Esophagus muscularis mucosa (tissue), 3 donors: ENCODE measurements at regions not wholly inside any gene's neighbourhood (a gene's known extent, or its start where the extent isn't known, plus 50 kb on each side); places are given as distances from the start of the nearest gene placed in this dataset.
"Not testable (repeated sequence)": the region's sequence is repeated elsewhere in the genome, so short reads cannot be mapped to it uniquely, and the experiment has no call there.

ENCODE experiments used
- POLR2A ChIP-seq: fragments of 450-650 bp; IDR thresholded peaks from one replicate; pipeline ENCODE4 v1.6.1; 2017; ENCODE audit warnings: antibody characterized with exemption, moderate library complexity, mild to moderate bottlenecking, low read depth
- POLR2AphosphoS5 ChIP-seq, 2 donors: sonication (generic); formaldehyde crosslinking; IDR thresholded peaks; one replicate each; pipeline ENCODE4 v1.6.1; 2017; ENCODE audit warnings: antibody characterized with exemption in 2 of 2
- TF ChIP-seq, protein P1 (sequence below), 3 experiments: fragments of 200-600 bp in 2 of 3; fragments of 450-650 bp in 1 of 3; sonication (generic) in 2 of 3; IDR thresholded peaks; one replicate each; pipeline ENCODE4 v1.5.1; 2017 to 2019; ENCODE audit warnings: antibody characterized with exemption in 3 of 3, mild to moderate bottlenecking in 2 of 3, moderate library complexity in 1 of 3

DNA sequence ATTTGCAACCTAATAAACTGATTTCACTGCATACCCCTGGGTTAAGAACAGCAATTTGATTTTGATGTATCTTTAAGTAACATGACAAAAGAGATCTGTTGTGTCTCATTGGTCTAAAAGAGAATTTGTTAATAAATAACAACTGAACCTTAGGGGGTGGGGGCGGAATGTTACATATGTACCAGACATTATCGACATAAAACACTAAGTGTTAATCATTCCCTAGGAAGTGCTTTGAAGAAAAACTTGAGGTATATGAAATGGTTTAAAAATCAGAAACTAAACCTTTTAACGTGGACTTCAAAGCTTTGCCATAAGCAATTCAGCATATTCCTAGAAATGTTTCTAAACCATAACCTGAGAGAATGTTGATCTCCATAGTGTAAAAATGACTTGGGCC is 88.5 kb upstream of the GPR89A start:
- TF ChIP-seq, protein P1, sequence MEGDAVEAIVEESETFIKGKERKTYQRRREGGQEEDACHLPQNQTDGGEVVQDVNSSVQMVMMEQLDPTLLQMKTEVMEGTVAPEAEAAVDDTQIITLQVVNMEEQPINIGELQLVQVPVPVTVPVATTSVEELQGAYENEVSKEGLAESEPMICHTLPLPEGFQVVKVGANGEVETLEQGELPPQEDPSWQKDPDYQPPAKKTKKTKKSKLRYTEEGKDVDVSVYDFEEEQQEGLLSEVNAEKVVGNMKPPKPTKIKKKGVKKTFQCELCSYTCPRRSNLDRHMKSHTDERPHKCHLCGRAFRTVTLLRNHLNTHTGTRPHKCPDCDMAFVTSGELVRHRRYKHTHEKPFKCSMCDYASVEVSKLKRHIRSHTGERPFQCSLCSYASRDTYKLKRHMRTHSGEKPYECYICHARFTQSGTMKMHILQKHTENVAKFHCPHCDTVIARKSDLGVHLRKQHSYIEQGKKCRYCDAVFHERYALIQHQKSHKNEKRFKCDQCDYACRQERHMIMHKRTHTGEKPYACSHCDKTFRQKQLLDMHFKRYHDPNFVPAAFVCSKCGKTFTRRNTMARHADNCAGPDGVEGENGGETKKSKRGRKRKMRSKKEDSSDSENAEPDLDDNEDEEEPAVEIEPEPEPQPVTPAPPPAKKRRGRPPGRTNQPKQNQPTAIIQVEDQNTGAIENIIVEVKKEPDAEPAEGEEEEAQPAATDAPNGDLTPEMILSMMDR (IDR thresholded peaks at IDR 0.05) = not testable (repeated sequence)
- not testable (repeated sequence) for TF ChIP-seq POLR2AphosphoS5 (IDR thresholded peaks at IDR 0.05); POLR2A
